ENCODE measurements at regions not wholly inside any gene's neighbourhood (a gene's known extent, or its start where the extent isn't known, plus 50 kb on each side); places are given as distances from the start of the nearest gene placed in this dataset.

DNA sequence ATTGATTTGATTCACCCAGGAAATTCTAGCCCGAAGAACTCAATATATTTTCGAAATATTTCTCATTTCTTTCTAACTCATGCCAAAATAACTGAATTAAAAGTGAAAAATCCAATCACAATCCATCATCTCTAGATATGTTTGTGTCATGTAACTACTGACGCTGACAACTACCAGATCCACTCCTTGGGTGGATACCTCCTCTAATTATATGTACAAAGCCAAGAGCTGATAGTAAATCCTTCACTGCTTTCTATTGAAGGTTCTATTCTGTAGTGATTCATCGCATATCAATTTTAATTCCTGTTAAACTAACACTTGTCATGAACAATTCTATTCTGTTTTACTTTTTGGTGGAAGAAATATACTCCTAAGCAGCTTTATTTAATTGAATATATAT is 1056.6 kb upstream of the NXPH2 start:
- Histone ChIP-seq H3K9me3 (replicated peaks; ENCODE audit: control insufficient read depth, insufficient read depth, low read depth, low read length) (no peaks in the 10 kb centered on the region), H3K9me1 (ENCODE audit: control insufficient read depth, insufficient read depth, low read length) (no peaks in the 10 kb centered on the region), H3K79me2 (ENCODE audit: control insufficient read depth, insufficient read depth, low read length) (no peaks in the 10 kb centered on the region), H3K4me1 (replicated peaks in 1 of 2; ENCODE audit: control insufficient read depth in 2 of 2, insufficient read depth in 2 of 2, low read length in 2 of 2) (no peaks in the 10 kb centered on the region), H3K36me3 (ENCODE audit: control insufficient read depth, insufficient read depth, low read length) (no peaks in the 10 kb centered on the region), H3K4me2 (ENCODE audit: insufficient read depth, low read length) (no peak overlapping the region), H3K27ac (ENCODE audit: extremely low read depth, low read depth, low read length) (no peak overlapping the region), H3K9ac (ENCODE audit: insufficient read depth in 1 of 2, low read depth in 2 of 2, low read length in 2 of 2) (no peak overlapping the region), H4K20me1 (replicated peaks; ENCODE audit: control insufficient read depth, insufficient read depth, low read length) (no peaks in the 10 kb centered on the region), H3K27me3 (ENCODE audit: control insufficient read depth in 2 of 2, insufficient read depth in 2 of 2, low read length in 2 of 2) (no peaks in the 10 kb centered on the region), H2AFZ (ENCODE audit: low read depth, low read length) (no peak overlapping the region), H3K4me3 (no peak overlapping the region)
- FAIRE-seq (no peak), ATAC-seq (no peak), DNase-seq (ENCODE audit: extremely low read depth in 1 of 4, low spot score in 3 of 4) (no peak)
- TF ChIP-seq ARID3B (CRISPR knock-in tag; IDR thresholded peaks at IDR 0.05; ENCODE audit: borderline replicate concordance) = no peak
- TF ChIP-seq GTF3C2 (IDR thresholded peaks at IDR 0.05; ENCODE audit: borderline replicate concordance, extremely low read depth, insufficient read length) = no peak
- TF ChIP-seq CXXC5 (CRISPR knock-in tag; IDR thresholded peaks at IDR 0.05) = no peak
- TF ChIP-seq ETS1 (conservative IDR thresholded peaks at IDR 0.05; ENCODE audit: control insufficient read depth, low read depth, low read length) = no peak
- TF ChIP-seq STAT5A (IDR thresholded peaks at IDR 0.05; ENCODE audit: borderline replicate concordance, low read length) = no peak
- no peak for TF ChIP-seq SMAD4 (CRISPR knock-in tag; conservative IDR thresholded peaks at IDR 0.05)
- CTCF ChIA-PET (ENCODE audit: low intra/inter-chr PET ratio) = no interaction called here
- POLR2A ChIA-PET = no interaction called here
- BruUV-seq (replicated peaks) = no TSS peak
- intact Hi-C loops (cut with micrococcal nuclease) = no loop called here
- 0% methylated on average over 4 of the region's 4 CpGs for WGBS (ENCODE audit: insufficient coverage, low coverage, missing lambda C conversion rate)
- in situ Hi-C loops (cut with MboI) = no loop called here
